ENCODE measurements at regions not wholly inside any gene's neighbourhood (a gene's known extent, or its start where the extent isn't known, plus 50 kb on each side); places are given as distances from the start of the nearest gene placed in this dataset.

DNA sequence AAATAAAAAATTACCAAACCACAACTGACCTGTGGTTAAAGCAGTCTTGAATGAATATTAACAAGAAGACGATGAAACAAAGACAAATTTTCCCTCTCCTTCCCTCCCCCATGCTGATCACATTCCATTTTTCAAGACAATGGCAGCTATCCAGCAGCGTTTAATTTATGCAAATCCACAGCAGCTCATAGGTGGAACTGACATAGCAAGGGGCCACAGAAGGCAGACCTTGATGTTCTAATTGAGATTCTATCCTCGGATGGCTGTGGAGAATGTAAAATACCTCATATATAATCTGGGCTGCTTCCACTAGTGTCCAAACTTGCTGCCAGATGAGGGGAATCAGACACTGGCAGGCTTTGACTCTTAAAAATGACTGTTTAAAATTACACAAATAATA, 211.5 kb downstream of the CHRDL1 start:
- DNase-seq: no peak
- in situ Hi-C loops (cut with HindIII; ENCODE audit: low pct_ligation_motif_present, low sequenced_read_pairs): no loop called here
- TF ChIP-seq, protein P1, sequence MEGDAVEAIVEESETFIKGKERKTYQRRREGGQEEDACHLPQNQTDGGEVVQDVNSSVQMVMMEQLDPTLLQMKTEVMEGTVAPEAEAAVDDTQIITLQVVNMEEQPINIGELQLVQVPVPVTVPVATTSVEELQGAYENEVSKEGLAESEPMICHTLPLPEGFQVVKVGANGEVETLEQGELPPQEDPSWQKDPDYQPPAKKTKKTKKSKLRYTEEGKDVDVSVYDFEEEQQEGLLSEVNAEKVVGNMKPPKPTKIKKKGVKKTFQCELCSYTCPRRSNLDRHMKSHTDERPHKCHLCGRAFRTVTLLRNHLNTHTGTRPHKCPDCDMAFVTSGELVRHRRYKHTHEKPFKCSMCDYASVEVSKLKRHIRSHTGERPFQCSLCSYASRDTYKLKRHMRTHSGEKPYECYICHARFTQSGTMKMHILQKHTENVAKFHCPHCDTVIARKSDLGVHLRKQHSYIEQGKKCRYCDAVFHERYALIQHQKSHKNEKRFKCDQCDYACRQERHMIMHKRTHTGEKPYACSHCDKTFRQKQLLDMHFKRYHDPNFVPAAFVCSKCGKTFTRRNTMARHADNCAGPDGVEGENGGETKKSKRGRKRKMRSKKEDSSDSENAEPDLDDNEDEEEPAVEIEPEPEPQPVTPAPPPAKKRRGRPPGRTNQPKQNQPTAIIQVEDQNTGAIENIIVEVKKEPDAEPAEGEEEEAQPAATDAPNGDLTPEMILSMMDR (IDR thresholded peaks at IDR 0.05; ENCODE audit: low read depth, low read length, missing control alignments): no peak
- Histone ChIP-seq H3K27me3 (replicated peaks) (no peaks in the 10 kb centered on the region), H3K27ac (no peak overlapping the region), H3K36me3 (replicated peaks) (no peaks in the 10 kb centered on the region), H3K4me3 (ENCODE audit: low read depth, low read length) (no peak overlapping the region)

DNA sequence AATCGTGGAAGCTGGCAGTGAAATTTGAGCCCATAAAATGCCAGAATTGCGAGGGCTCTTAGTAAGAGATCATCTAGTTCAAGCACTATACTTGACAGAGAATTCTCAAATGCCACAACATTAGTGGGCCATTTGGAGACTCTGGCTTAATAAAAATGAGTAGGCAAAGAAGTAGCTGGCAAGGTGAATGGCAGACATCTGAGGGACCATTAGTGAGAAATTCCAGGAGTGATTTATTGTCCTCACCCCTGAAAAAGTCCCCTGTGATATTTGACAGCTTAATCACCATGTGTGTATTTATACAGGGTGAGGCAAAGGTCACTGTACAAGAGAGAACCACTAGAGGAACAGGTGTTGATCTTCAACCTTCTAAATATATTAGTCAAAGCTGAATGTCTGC, 207.5 kb downstream of the CHRDL1 start:
- Histone ChIP-seq H3K36me3 (replicated peaks) (no peaks in the 10 kb centered on the region), H3K27ac (no peak overlapping the region), H3K4me3 (ENCODE audit: low read depth, low read length) (no peak overlapping the region), H3K27me3 (replicated peaks) (no peaks in the 10 kb centered on the region)
- TF ChIP-seq, protein P1 (IDR thresholded peaks at IDR 0.05; ENCODE audit: low read depth, low read length, missing control alignments): no peak
- DNase-seq: no peak
- in situ Hi-C loops (cut with HindIII; ENCODE audit: low pct_ligation_motif_present, low sequenced_read_pairs): no loop called here

DNA sequence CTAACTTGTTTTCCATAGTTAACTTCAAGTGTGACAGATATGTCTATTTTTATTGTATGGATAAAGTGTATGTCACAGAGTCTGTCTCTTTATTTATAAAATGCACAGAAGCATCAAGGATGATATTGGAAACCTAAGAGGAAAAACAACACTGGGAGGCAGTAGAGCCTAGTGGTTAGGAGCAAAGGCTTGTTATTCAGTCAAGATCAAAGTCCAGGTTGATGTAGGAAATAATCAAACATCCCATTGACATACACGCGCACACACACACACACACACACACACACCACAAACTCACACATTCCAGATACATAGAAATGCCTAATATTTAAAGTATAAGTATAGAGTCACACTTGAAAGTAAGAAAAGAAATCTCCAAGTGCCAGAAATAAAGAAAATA, 206.8 kb downstream of the CHRDL1 start:
- no peak for DNase-seq
- H3K36me3 ChIP-seq (replicated peaks): no peaks in the 10 kb centered on the region
- TF ChIP-seq, protein P1 (IDR thresholded peaks at IDR 0.05; ENCODE audit: low read depth, low read length, missing control alignments): no peak
- H3K27me3 ChIP-seq (replicated peaks): no peaks in the 10 kb centered on the region
- no peak overlapping the region for H3K4me3 ChIP-seq (ENCODE audit: low read depth, low read length)
- in situ Hi-C loops (cut with HindIII; ENCODE audit: low pct_ligation_motif_present, low sequenced_read_pairs): no loop called here
- no peak overlapping the region for H3K27ac ChIP-seq

DNA sequence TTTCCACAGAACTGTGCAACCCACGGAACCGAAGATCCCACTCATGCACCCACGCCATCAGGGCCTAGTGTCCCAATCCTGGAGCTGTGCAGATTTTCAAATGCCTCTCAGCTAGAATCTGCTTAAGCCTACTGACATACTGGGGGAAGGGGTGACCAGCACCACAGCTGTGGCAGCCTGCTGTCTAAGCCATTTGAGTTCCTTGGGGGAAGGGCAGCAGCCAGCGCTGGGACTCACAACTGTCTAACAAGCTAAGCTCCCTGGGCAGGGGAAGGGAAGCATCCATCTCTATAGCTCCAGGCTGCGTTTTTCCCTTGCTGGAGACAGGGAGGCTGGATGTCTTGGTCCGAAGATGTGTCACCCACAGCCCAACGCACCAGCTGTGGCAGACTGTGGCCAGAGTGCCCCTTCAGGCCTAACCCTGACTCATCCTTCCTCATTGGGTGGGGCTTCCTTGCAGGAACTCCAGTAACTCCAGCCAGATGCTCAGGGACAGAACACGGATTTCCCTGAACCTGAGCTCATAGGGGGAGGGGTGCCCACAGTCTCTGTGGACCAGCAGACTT, 194.8 kb downstream of the CHRDL1 start:
- DNase-seq: no peak
- no peak overlapping the region for H3K4me3 ChIP-seq (ENCODE audit: low read depth, low read length)
- in situ Hi-C loops (cut with HindIII; ENCODE audit: low pct_ligation_motif_present, low sequenced_read_pairs): no loop called here

DNA sequence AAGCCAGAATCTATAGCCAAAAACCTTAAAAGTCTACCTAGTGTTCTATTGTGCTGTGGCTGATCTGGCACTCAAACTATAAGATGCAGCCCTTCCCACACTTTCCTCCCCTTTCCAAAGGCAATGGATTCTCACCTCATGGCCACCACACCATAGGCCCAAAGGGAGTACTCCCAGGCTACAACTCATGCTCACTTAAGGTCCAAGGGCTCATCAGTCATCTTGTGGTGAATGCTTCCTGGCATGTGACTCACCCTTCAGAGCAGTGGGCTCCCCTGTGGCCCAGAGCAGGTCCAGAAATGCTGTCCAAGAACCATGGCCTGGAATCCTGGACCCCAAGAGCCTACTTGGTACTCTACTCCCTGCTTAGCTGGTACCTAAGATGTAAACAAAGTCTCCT, 181.0 kb downstream of the CHRDL1 start:
- in situ Hi-C loops (cut with HindIII; ENCODE audit: low pct_ligation_motif_present, low sequenced_read_pairs): no loop called here
- no peak for DNase-seq
- H3K36me3 ChIP-seq (replicated peaks): no peaks in the 10 kb centered on the region
- no peak overlapping the region for H3K4me3 ChIP-seq (ENCODE audit: low read depth, low read length)
- H3K27me3 ChIP-seq (replicated peaks): no peaks in the 10 kb centered on the region
- TF ChIP-seq, protein P1 (IDR thresholded peaks at IDR 0.05; ENCODE audit: low read depth, low read length, missing control alignments): no peak
- no peak overlapping the region for H3K27ac ChIP-seq

More for the DNA sequence above, 194.8 kb downstream of the CHRDL1 start:
- Histone ChIP-seq H3K27me3 (replicated peaks) (no peaks in the 10 kb centered on the region), H3K36me3 (replicated peaks) (no peaks in the 10 kb centered on the region), H3K27ac (no peak overlapping the region)
- TF ChIP-seq, protein P1 (IDR thresholded peaks at IDR 0.05; ENCODE audit: low read depth, low read length, missing control alignments): no peak

All from brain microvascular endothelial cell (primary cell).